Neuronal stem cell (in vitro differentiated cells): ENCODE measurements at regions not wholly inside any gene's neighbourhood (a gene's known extent, or its start where the extent isn't known, plus 50 kb on each side); places are given as distances from the start of the nearest gene placed in this dataset.
"Not testable (repeated sequence)": the region's sequence is repeated elsewhere in the genome, so short reads cannot be mapped to it uniquely, and the experiment has no call there.

Experiments used
- DNase-seq: peaks from one replicate; pipeline ENCODE4 v3.0.0-alpha.2; 2013; ENCODE audit warnings: low spot score
- H2AFZ ChIP-seq: one replicate; pipeline ENCODE4 v1.6.1; 2013; ENCODE audit warnings: mild to moderate bottlenecking, low read length, inconsistent platforms
- H2AK5ac ChIP-seq: 2 replicates; pipeline ENCODE4 v1.6.1; 2013; ENCODE audit warnings: low read depth, mild to moderate bottlenecking, inconsistent platforms, low read length, moderate library complexity, mixed read lengths
- H2BK120ac ChIP-seq: 2 replicates; pipeline ENCODE4 v1.6.1; 2013; ENCODE audit warnings: low read depth, mild to moderate bottlenecking, inconsistent platforms, low read length, moderate library complexity, mixed read lengths
- H2BK12ac ChIP-seq: one replicate; pipeline ENCODE4 v1.6.1; 2013; ENCODE audit warnings: low read length, inconsistent platforms
- H2BK15ac ChIP-seq: 2 replicates; pipeline ENCODE4 v1.6.1; 2013; ENCODE audit warnings: mild to moderate bottlenecking, low read length, inconsistent platforms, mixed read lengths
- H2BK5ac ChIP-seq: one replicate; pipeline ENCODE4 v1.6.1; 2013; ENCODE audit warnings: inconsistent platforms, mild to moderate bottlenecking, low read length, moderate library complexity
- H3K14ac ChIP-seq: one replicate; pipeline ENCODE4 v1.6.1; 2013; ENCODE audit warnings: low read length, inconsistent platforms
- H3K18ac ChIP-seq: 2 replicates; pipeline ENCODE4 v1.6.1; 2013; ENCODE audit warnings: low read length, inconsistent platforms
- H3K23ac ChIP-seq: 2 replicates; pipeline ENCODE4 v1.6.1; 2013; ENCODE audit warnings: low read depth, mild to moderate bottlenecking, mixed read lengths, low read length, inconsistent platforms; ENCODE audit not compliant: poor library complexity
- H3K27ac ChIP-seq: replicated peaks from 3 replicates; pipeline ENCODE4 v1.5.1; 2013; ENCODE audit warnings: low read length, inconsistent platforms
- H3K27me3 ChIP-seq, 3 experiments: 2 replicates each; pipeline ENCODE4 v1.6.1; 2013; ENCODE audit warnings: low read length in 3 of 3, mild to moderate bottlenecking in 2 of 3, inconsistent platforms in 1 of 3, low read depth in 1 of 3, mixed read lengths in 1 of 3, moderate library complexity in 1 of 3; ENCODE audit not compliant: control insufficient read depth in 3 of 3, insufficient read depth in 3 of 3
- H3K36me3 ChIP-seq, 2 donors: replicated peaks in 1 of 2; 2 replicates each; pipeline ENCODE4 v1.6.1; 2013; ENCODE audit warnings: low read length in 2 of 2; ENCODE audit not compliant: control insufficient read depth in 2 of 2, insufficient read depth in 2 of 2
- H3K4ac ChIP-seq: 2 replicates; pipeline ENCODE4 v1.6.1; 2013; ENCODE audit warnings: inconsistent platforms, mild to moderate bottlenecking, low read length, moderate library complexity
- H3K4me1 ChIP-seq, 2 donors: 1 replicate in 1 of 2; 2 replicates in 1 of 2; pipeline ENCODE4 v1.6.1; 2013; ENCODE audit warnings: low read length in 2 of 2, low read depth in 1 of 2; ENCODE audit not compliant: control insufficient read depth in 2 of 2, insufficient read depth in 1 of 2
- H3K4me2 ChIP-seq: one replicate; pipeline ENCODE4 v1.6.1; 2013; ENCODE audit warnings: mild to moderate bottlenecking, low read length, inconsistent platforms; ENCODE audit not compliant: insufficient read depth, poor library complexity, severe bottlenecking
- H3K4me3 ChIP-seq, 2 donors: 2 replicates each; pipeline ENCODE4 v1.5.1; 2013; ENCODE audit warnings: low read length in 2 of 2, mild to moderate bottlenecking in 2 of 2, inconsistent platforms in 1 of 2, moderate library complexity in 1 of 2
- H3K79me1 ChIP-seq: one replicate; pipeline ENCODE4 v1.6.1; 2013; ENCODE audit warnings: low read depth, mild to moderate bottlenecking, inconsistent platforms, low read length, moderate library complexity
- H3K9ac ChIP-seq: one replicate; pipeline ENCODE4 v1.6.1; 2013; ENCODE audit warnings: mild to moderate bottlenecking, low read depth, low read length, inconsistent platforms; ENCODE audit not compliant: poor library complexity
- H3K9me3 ChIP-seq, 2 donors: replicated peaks in 1 of 2; 2 replicates each; pipeline versions ENCODE3 to v1.6.1; 2013; ENCODE audit warnings: low read length in 2 of 2, mild to moderate bottlenecking in 2 of 2, inconsistent platforms in 1 of 2, low read depth in 1 of 2, mixed read lengths in 1 of 2, moderate library complexity in 1 of 2; ENCODE audit not compliant: control insufficient read depth in 2 of 2, insufficient read depth in 1 of 2
- H4K8ac ChIP-seq: one replicate; pipeline ENCODE4 v1.6.1; 2013; ENCODE audit warnings: low read depth, mild to moderate bottlenecking, inconsistent platforms, low read length, moderate library complexity
- H4K91ac ChIP-seq: one replicate; pipeline ENCODE4 v1.6.1; 2013; ENCODE audit warnings: low read length, low read depth, mild to moderate bottlenecking, inconsistent platforms; ENCODE audit not compliant: poor library complexity
- WGBS, 2 donors: extraction: QIAGEN DNeasy Blood & Tissue Kit; methylation state at CpG; one replicate each; pipeline ENCODE4 v1.1.7; 2013; ENCODE audit warnings: missing lambda C conversion rate in 2 of 2, mixed read lengths in 1 of 2; ENCODE audit not compliant: insufficient read length in 2 of 2, insufficient replicate concordance in 1 of 2; ENCODE audit errors: extremely low coverage in 2 of 2; 5-methylcytosine and 5-hydroxymethylcytosine counted together

DNA sequence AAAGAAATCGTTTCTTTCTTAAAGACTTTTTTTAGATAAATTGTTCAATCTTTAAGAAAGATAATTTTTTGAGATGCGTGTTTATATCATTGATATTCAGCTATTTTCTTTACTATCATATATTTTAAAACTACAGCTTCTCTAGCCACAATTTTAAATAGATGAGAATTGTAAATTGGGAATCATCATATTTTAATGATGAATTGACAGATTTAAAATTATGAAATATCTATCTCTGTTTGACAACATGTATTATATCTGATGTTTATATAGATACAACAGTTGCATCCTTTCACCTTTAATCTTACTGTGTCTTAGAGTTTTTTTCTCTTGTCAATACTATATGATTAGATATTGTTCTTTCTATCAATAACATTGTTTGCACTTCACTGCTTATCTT lies 762.3 kb upstream of the GJE1 start:
- H3K27ac ChIP-seq: no peak overlapping the region
- no peaks in the 10 kb centered on the region for H3K4me1 ChIP-seq
- no CpG with 5 or more reads among the region's 2 CpGs for WGBS, 2 donors
- H3K18ac ChIP-seq: no peak overlapping the region
- H3K23ac ChIP-seq: no peak overlapping the region
- no peak overlapping the region for H3K14ac ChIP-seq
- H2BK15ac ChIP-seq: no peak overlapping the region
- H4K8ac ChIP-seq: no peak overlapping the region
- H2AK5ac ChIP-seq: no peak overlapping the region
- H4K91ac ChIP-seq: no peak overlapping the region
- no peaks in the 10 kb centered on the region for H3K79me1 ChIP-seq
- H3K4me3 ChIP-seq: no peak overlapping the region
- DNase-seq: no peak
- no peak overlapping the region for H2BK120ac ChIP-seq
- no peaks in the 10 kb centered on the region for H3K9me3 ChIP-seq
- H3K4me2 ChIP-seq: no peak overlapping the region
- H2AFZ ChIP-seq: no peak overlapping the region
- no peaks in the 10 kb centered on the region for H3K36me3 ChIP-seq
- H2BK12ac ChIP-seq: no peak overlapping the region
- H3K4ac ChIP-seq: no peak overlapping the region
- no peak overlapping the region for H2BK5ac ChIP-seq
- no peak overlapping the region for H3K9ac ChIP-seq
- H3K27me3 ChIP-seq: no peaks in the 10 kb centered on the region

DNA sequence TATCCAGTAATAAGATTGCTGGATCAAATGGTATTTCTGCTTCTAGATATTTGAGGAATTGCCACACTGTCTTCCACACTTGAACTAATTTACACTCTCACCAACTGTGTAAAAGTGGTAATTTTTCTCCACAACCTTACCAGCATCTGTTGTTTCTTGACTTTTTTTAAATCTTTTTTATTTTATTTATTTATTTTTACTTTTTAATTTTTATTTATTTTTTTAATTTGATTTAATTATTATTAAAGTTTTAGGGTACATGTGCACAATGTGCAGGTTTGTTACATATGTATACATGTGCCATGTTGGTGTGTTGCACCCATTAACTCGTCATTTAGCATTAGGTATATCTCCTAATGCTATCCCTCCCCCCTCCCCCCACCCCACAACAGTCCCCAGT lies 765.9 kb upstream of the GJE1 start:
- H3K23ac ChIP-seq, H3K27me3 ChIP-seq, H3K9me3 ChIP-seq, H3K27ac ChIP-seq, H4K91ac ChIP-seq, H4K8ac ChIP-seq, H2BK12ac ChIP-seq, H3K4me2 ChIP-seq, H2BK5ac ChIP-seq, H3K36me3 ChIP-seq, H2BK120ac ChIP-seq, H2AFZ ChIP-seq, H3K4me1 ChIP-seq, H3K18ac ChIP-seq, H3K14ac ChIP-seq, H2BK15ac ChIP-seq, H2AK5ac ChIP-seq, H3K4me3 ChIP-seq, DNase-seq, H3K4ac ChIP-seq, H3K79me1 ChIP-seq, H3K9ac ChIP-seq: not testable (repeated sequence)
- no CpG with 5 or more reads among the region's 1 CpG for WGBS, 2 donors

DNA sequence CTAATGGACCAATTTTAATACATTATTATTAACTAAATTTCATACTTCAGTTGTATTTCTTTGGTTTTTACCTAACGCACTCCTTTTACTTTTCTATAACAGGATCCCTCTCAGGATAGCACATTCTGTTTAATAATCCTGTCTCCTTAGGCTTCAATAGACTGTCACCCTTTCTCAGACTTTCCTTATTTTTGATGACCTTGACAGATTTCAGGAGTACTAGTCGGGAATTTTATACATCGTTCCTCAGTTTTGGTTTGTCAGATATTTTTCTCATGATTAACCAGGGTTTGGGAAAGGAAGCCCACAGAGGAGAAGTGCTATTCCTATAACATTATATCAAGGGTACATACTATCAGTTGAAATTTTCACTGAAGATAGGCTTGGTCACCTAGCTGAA lies 768.0 kb upstream of the GJE1 start:
- WGBS, 2 donors: no CpG with 5 or more reads among the region's 3 CpGs
- no peak overlapping the region for H3K23ac ChIP-seq
- H3K36me3 ChIP-seq: no peaks in the 10 kb centered on the region
- no peak overlapping the region for H3K4ac ChIP-seq
- no peak overlapping the region for H4K8ac ChIP-seq
- no peak overlapping the region for H2BK15ac ChIP-seq
- H3K4me1 ChIP-seq: peaks cover 0 to 4% of the 10 kb centered on the region in 2 donors
- no peak overlapping the region for H3K4me3 ChIP-seq
- H4K91ac ChIP-seq: no peak overlapping the region
- no peak overlapping the region for H3K14ac ChIP-seq
- no peak overlapping the region for H3K27ac ChIP-seq
- H3K18ac ChIP-seq: no peak overlapping the region
- H2BK5ac ChIP-seq: no peak overlapping the region
- no peak overlapping the region for H2AFZ ChIP-seq
- no peak overlapping the region for H2BK12ac ChIP-seq
- no peak overlapping the region for H2BK120ac ChIP-seq
- H3K79me1 ChIP-seq: no peaks in the 10 kb centered on the region
- H3K9ac ChIP-seq: no peak overlapping the region
- H3K27me3 ChIP-seq: no peaks in the 10 kb centered on the region
- H2AK5ac ChIP-seq: no peak overlapping the region
- no peak for DNase-seq
- H3K9me3 ChIP-seq: no peaks in the 10 kb centered on the region
- H3K4me2 ChIP-seq: no peak overlapping the region

DNA sequence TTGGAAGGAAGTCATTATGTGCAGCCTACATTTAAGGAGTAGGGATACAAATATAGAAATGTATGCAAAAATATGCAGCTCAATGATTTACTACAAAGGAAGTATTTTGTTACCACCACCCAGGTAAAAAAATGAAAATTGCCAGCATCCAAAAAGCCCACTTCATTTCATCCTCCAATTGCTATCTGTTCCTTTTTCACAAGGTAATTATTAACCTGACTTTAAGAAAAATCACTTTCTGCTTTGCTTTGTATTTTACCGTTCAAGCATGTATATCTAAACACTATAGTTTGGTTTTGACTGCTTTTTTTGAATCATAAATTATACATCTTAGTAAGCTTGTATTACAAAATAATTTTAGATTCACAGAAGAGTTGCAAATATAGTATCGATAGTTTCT lies 768.5 kb upstream of the GJE1 start:
- no peaks in the 10 kb centered on the region for H3K27me3 ChIP-seq
- H3K4me2 ChIP-seq: no peak overlapping the region
- no CpG with 5 or more reads among the region's 2 CpGs for WGBS, 2 donors
- DNase-seq: no peak
- H3K36me3 ChIP-seq: no peaks in the 10 kb centered on the region
- no peak overlapping the region for H2BK120ac ChIP-seq
- H3K9ac ChIP-seq: no peak overlapping the region
- no peak overlapping the region for H4K91ac ChIP-seq
- H2BK12ac ChIP-seq: no peak overlapping the region
- H3K27ac ChIP-seq: no peak overlapping the region
- no peak overlapping the region for H2AFZ ChIP-seq
- H3K18ac ChIP-seq: no peak overlapping the region
- H3K79me1 ChIP-seq: no peaks in the 10 kb centered on the region
- no peak overlapping the region for H3K14ac ChIP-seq
- no peak overlapping the region for H4K8ac ChIP-seq
- H3K4ac ChIP-seq: no peak overlapping the region
- no peak overlapping the region for H3K23ac ChIP-seq
- no peaks in the 10 kb centered on the region for H3K9me3 ChIP-seq
- no peak overlapping the region for H2AK5ac ChIP-seq
- peaks cover 0 to 7% of the 10 kb centered on the region in 2 donors for H3K4me1 ChIP-seq
- H2BK5ac ChIP-seq: no peak overlapping the region
- no peak overlapping the region for H3K4me3 ChIP-seq
- no peak overlapping the region for H2BK15ac ChIP-seq
